H54 (cell line): ENCODE measurements at regions not wholly inside any gene's neighbourhood (a gene's known extent, or its start where the extent isn't known, plus 50 kb on each side); places are given as distances from the start of the nearest gene placed in this dataset.
A peak's percentile ranks its signal among the peaks of the same experiment; 100 is the strongest.
"Not testable (repeated sequence)": the region's sequence is repeated elsewhere in the genome, so short reads cannot be mapped to it uniquely, and the experiment has no call there.

ENCODE experiments used
- DNase-seq: peaks from one replicate; pipeline ENCODE4 v3.0.0; 2011; ENCODE audit warnings: low spot score, mixed read lengths; ENCODE audit not compliant: insufficient read length
- FAIRE-seq: peaks from 3 replicates; lab custom pipeline; 2011; peaks lifted over from hg19 to GRCh38; lab: Jason Lieb, UNC
- POLR2A ChIP-seq: IDR thresholded peaks from 2 replicates; pipeline ENCODE4 v1.6.1; 2011; ENCODE audit warnings: low read depth, mild to moderate bottlenecking, low read length

DNA sequence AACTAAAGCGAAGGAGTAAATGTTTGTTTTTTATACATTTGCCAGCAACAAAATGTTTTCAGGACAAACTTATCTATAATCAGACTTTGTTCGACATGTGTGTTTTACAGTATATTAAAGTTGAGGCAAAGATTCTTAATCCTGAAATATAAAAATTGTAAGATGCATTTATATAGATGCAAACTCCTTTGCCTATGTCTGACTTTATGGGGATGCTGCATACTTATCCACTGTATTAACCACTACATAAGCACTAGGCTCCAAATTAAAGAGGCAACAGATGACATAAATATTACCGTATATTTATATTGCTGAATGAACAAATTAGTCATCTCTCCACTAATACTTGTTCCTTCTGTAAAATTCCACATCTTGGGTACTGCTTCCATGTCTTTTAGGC, 882.7 kb upstream of the ARRDC3 start:
- no peak for DNase-seq
- no peak for TF ChIP-seq POLR2A
- no peak for FAIRE-seq

- FAIRE-seq = not testable (repeated sequence)
Observed at GRCh38 chr5:92255605-92256004, 872.5 kb upstream of the ARRDC3 start.

GRCh38 chr5:92248518-92248917, 865.4 kb upstream of the ARRDC3 start:
- DNase-seq (no peak), FAIRE-seq (no peak)
- no peak for TF ChIP-seq POLR2A

More at GRCh38 chr5:92255605-92256004, 872.5 kb upstream of the ARRDC3 start:
- not testable (repeated sequence) for DNase-seq

- FAIRE-seq (peak; percentile 27), DNase-seq (no peak)
- no peak for TF ChIP-seq POLR2A
Observed at GRCh38 chr5:92242170-92242569, 859.1 kb upstream of the ARRDC3 start.

GRCh38 chr5:92237896-92238295, 854.8 kb upstream of the ARRDC3 start:
- DNase-seq = no peak
- no peak for TF ChIP-seq POLR2A
- peak; percentile 27 for FAIRE-seq

DNA sequence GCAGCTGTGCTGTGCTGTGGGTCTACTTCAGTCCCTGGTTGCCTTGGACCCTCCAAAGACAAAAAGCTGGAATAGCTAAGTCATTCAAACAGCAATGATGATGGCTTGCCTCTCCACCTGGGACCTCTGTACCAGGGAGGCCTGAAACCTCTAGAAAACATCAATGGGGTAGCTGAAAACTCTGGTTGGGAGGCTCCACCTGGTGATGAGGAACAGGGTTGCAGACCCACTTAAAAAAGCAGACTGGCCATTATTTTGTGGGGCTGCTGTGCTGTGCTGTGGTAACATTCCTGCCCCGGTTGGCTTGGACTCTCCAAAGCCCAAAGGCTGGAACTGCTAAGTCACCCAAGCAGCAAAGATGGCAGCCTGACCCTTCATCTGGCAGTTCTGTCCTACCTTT, 839.3 kb upstream of the ARRDC3 start:
- FAIRE-seq = no peak
- TF ChIP-seq POLR2A = no peak
- DNase-seq = no peak

DNA sequence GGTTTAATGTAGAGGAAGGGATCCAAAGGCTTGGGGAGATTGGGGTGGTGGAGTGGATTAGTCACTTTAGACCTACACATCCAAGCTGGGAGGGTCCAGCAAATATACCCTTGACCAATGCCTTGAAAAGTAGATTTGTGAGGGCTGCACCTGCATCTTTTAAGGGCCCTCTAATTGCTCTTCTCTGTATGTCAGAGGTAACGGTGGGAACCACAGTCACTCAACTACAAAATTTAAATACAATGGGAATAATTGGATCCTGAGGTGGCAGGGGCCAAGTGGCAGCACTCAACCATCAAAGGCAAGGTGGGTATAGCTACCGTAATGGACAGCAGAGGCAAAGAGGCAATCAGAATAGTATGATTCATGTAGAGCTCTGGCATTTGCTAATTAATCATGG, 833.7 kb upstream of the ARRDC3 start:
- FAIRE-seq, DNase-seq: not testable (repeated sequence)

DNA sequence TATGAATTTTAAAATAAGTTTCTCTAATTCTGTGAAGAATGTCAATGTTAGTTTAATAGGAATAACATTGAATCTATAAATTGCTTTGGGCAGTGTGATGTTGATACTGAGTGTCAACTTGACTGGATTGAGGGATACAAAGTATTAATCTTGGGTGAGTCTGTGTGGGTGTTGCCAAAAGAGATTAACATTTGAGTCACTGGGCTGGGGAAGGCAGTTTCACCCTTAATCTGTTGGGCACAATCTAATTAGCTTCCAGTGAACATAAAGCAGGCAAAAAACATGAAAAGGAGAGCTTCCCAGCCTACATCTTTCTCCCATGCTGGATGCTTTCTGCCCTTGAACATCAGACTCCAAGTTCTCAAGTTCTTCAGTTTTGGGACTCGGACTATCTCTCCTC, 832.0 kb upstream of the ARRDC3 start:
- FAIRE-seq (no peak), DNase-seq (no peak)
- no peak for TF ChIP-seq POLR2A

GRCh38 chr5:92208265-92208664, 825.1 kb upstream of the ARRDC3 start:
- no peak for FAIRE-seq
- DNase-seq = no peak
- no peak for TF ChIP-seq POLR2A

- no peak for FAIRE-seq
- TF ChIP-seq POLR2A = no peak
- DNase-seq = no peak
Observed at GRCh38 chr5:92207151-92207550, 824.0 kb upstream of the ARRDC3 start.

- no peak for TF ChIP-seq POLR2A
- DNase-seq (no peak), FAIRE-seq (no peak)
Observed at GRCh38 chr5:92206681-92207080, 823.6 kb upstream of the ARRDC3 start.

DNA sequence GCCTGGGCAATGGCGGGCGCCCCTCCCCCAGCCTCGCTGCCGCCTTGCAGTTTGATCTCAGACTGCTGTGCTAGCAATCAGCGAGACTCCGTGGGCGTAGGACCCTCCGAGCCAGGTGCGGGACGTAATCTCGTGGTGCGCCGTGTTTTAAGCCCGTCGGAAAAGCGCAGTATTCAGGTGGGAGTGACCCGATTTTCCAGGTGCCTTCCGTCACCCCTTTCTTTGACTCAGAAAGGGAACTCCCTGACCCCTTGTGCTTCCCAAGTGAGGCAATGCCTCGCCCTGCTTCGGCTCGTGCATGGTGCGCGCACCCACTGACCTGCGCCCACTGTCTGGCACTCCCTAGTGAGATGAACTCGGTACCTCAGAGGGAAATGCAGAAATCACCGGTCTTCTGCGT, 815.9 kb upstream of the ARRDC3 start:
- not testable (repeated sequence) for FAIRE-seq, DNase-seq

GRCh38 chr5:92181656-92182055, 798.5 kb upstream of the ARRDC3 start:
- TF ChIP-seq POLR2A = no peak
- FAIRE-seq (no peak), DNase-seq (no peak)

DNA sequence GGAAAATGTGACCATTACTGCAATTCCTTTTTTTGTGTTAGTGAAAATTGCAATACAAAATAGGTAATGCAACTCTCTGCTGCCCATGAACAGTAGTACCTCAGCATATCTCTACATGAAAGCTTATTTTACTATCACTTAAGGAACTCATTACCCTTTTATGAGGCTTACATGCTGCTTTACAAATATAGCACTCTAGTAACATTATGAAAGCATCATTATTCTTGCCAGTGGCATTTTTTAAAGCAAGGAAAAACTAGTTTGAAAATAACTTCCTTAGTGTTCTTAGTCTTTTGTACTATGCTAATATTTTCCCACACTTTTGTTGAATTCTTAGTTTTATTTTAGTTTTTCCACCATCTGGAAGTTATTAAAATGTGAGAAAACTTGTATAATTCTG, 797.3 kb upstream of the ARRDC3 start:
- no peak for TF ChIP-seq POLR2A
- FAIRE-seq (no peak), DNase-seq (no peak)

GRCh38 chr5:92179651-92180050, 796.5 kb upstream of the ARRDC3 start:
- FAIRE-seq = no peak
- no peak for TF ChIP-seq POLR2A
- no peak for DNase-seq

GRCh38 chr5:92177926-92178487, 794.9 kb upstream of the ARRDC3 start:
- FAIRE-seq (no peak), DNase-seq (no peak)
- TF ChIP-seq POLR2A = no peak
